ENCODE measurements at regions not wholly inside any gene's neighbourhood (a gene's known extent, or its start where the extent isn't known, plus 50 kb on each side); places are given as distances from the start of the nearest gene placed in this dataset.

- no peak for DNase-seq
Measured at GRCh38 chr2:234145057-234145456, 94.6 kb downstream of the SPP2 start.

- no peak for DNase-seq
Measured at GRCh38 chr2:234143896-234144295, 93.4 kb downstream of the SPP2 start.

- no peak for DNase-seq
Measured at GRCh38 chr2:234142530-234142929, 92.0 kb downstream of the SPP2 start.

GRCh38 chr2:234139755-234140154, 89.3 kb downstream of the SPP2 start:
- no peak for DNase-seq

GRCh38 chr2:234138836-234139235, 88.3 kb downstream of the SPP2 start:
- DNase-seq = no peak

GRCh38 chr2:234137400-234138014, 87.0 kb downstream of the SPP2 start:
- DNase-seq = no peak

- DNase-seq = no peak
Measured at GRCh38 chr2:234136461-234136860, 86.0 kb downstream of the SPP2 start.

GRCh38 chr2:234135750-234136221, 85.3 kb downstream of the SPP2 start:
- DNase-seq = peak; percentile 85

- no peak for DNase-seq
Measured at GRCh38 chr2:234134496-234134895, 84.0 kb downstream of the SPP2 start.

- no peak for DNase-seq
Measured at GRCh38 chr2:234133004-234133403, 82.5 kb downstream of the SPP2 start.

GRCh38 chr2:234130777-234131181, 80.3 kb downstream of the SPP2 start:
- no peak for DNase-seq

GRCh38 chr2:234128606-234129005, 78.1 kb downstream of the SPP2 start:
- no peak for DNase-seq
